ENCODE measurements at regions not wholly inside any gene's neighbourhood (a gene's known extent, or its start where the extent isn't known, plus 50 kb on each side); places are given as distances from the start of the nearest gene placed in this dataset.

GRCh38 chr10:132135053-132135872, 51.5 kb upstream of the DPYSL4 start:
- peak; percentile 21 for DNase-seq

- DNase-seq: no peak
Measured at GRCh38 chr10:132136097-132136521, 50.6 kb upstream of the DPYSL4 start.

GRCh38 chr10:132136689-132137088, 50.1 kb upstream of the DPYSL4 start:
- DNase-seq: no peak
